Osteocyte (in vitro differentiated cells): ENCODE measurements at regions not wholly inside any gene's neighbourhood (a gene's known extent, or its start where the extent isn't known, plus 50 kb on each side); places are given as distances from the start of the nearest gene placed in this dataset.

Experiments
- DNase-seq: peaks from one replicate; pipeline ENCODE4 v3.0.0; 2021; ENCODE audit warnings: mixed read lengths; ENCODE audit not compliant: unreplicated experiment; ENCODE audit errors: extremely low spot score
- H3K27ac Mint-ChIP-seq: one replicate; pipeline ENCODE4 v1.8.0; 2021; ENCODE audit warnings: mild to moderate bottlenecking, mixed read lengths; ENCODE audit not compliant: unreplicated experiment
- H3K27me3 Mint-ChIP-seq: one replicate; pipeline ENCODE4 v1.8.0; 2021; ENCODE audit warnings: mixed read lengths; ENCODE audit not compliant: unreplicated experiment
- H3K36me3 Mint-ChIP-seq: one replicate; pipeline ENCODE4 v1.8.0; 2021; ENCODE audit warnings: mixed read lengths; ENCODE audit not compliant: unreplicated experiment
- H3K4me1 Mint-ChIP-seq: one replicate; pipeline ENCODE4 v1.8.0; 2021; ENCODE audit warnings: mixed read lengths; ENCODE audit not compliant: unreplicated experiment
- H3K4me3 Mint-ChIP-seq: one replicate; pipeline ENCODE4 v1.8.0; 2021; ENCODE audit warnings: mild to moderate bottlenecking, moderate library complexity, mixed read lengths; ENCODE audit not compliant: unreplicated experiment
- H3K9me3 Mint-ChIP-seq: one replicate; pipeline ENCODE4 v1.8.0; 2021; ENCODE audit warnings: mixed read lengths; ENCODE audit not compliant: unreplicated experiment
- CTCF ChIP-seq: fragments of 200-600 bp; sonication (generic); IDR thresholded peaks from 2 replicates; pipeline ENCODE4 v1.5.0; 2021; ENCODE audit warnings: antibody characterized with exemption, mild to moderate bottlenecking, moderate library complexity

- DNase-seq = no peak
- Mint-ChIP-seq H3K27ac (no peak overlapping the region), H3K36me3 (no peaks in the 10 kb centered on the region), H3K27me3 (no peaks in the 10 kb centered on the region), H3K4me3 (no peak overlapping the region), H3K4me1 (no peaks in the 10 kb centered on the region), H3K9me3 (no peaks in the 10 kb centered on the region)
- no peak for TF ChIP-seq CTCF
These were observed 981.2 kb downstream of the NSUN3 start for GRCh38 chr3:95044101-95044500.

- H3K27ac Mint-ChIP-seq = no peak overlapping the region
- DNase-seq = no peak
- no peak overlapping the region for H3K4me3 Mint-ChIP-seq
- H3K4me1 Mint-ChIP-seq = no peaks in the 10 kb centered on the region
- H3K27me3 Mint-ChIP-seq = no peaks in the 10 kb centered on the region
- H3K9me3 Mint-ChIP-seq = peaks cover 3% of the 10 kb centered on the region
- TF ChIP-seq CTCF = no peak
- no peaks in the 10 kb centered on the region for H3K36me3 Mint-ChIP-seq
These were observed 985.7 kb downstream of the NSUN3 start for GRCh38 chr3:95048564-95048963.

- Mint-ChIP-seq H3K27me3 (no peaks in the 10 kb centered on the region), H3K27ac (no peak overlapping the region)
- no peak for DNase-seq
These were observed 987.0 kb downstream of the NSUN3 start for GRCh38 chr3:95049841-95050240.

DNA sequence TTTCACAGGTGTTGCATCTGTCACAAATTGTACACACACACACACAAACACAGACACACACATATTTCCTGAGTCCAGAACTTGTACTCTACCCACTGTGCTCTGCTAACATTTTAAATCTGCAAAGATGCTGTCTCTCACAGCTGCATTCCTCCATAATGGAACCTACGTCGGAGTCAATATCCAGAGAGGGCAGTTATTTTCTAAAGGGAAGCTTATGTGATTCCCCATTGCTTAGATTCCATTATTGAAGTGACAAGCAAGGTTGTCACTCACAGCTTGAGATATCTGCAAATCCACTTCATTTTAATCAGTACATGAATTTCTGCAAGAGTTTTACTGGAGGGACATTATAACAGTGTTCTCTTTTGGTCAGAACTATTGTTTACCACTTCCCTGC, 992.4 kb downstream of the NSUN3 start:
- Mint-ChIP-seq H3K27ac (no peak overlapping the region), H3K27me3 (no peaks in the 10 kb centered on the region), H3K9me3 (peaks cover 6% of the 10 kb centered on the region), H3K36me3 (no peaks in the 10 kb centered on the region), H3K4me1 (no peaks in the 10 kb centered on the region), H3K4me3 (no peak overlapping the region)
- TF ChIP-seq CTCF = no peak
- DNase-seq = no peak

More at GRCh38 chr3:95049841-95050240, 987.0 kb downstream of the NSUN3 start:
- no peak for TF ChIP-seq CTCF
- Mint-ChIP-seq H3K4me3 (no peak overlapping the region), H3K9me3 (peaks cover 6% of the 10 kb centered on the region), H3K4me1 (no peaks in the 10 kb centered on the region), H3K36me3 (no peaks in the 10 kb centered on the region)

DNA sequence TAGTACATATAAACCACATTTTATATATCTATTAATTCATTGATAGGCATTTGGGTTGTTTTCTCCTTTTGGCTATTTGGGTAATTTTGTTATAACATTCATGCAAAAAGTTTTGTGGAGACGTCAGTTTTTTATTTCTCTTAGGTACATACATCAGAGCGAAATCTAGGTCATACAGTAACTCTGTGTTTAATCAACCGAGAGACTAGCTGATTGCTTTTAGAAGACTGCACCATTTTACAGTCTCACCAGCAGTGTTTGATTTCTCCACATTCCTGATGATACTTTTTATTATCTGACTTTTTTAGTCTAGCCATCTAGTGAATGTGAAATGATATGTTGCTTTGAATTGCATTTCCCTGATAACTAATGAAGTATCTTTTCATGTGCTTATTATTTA, 1019.3 kb downstream of the NSUN3 start:
- no peak overlapping the region for H3K4me3 Mint-ChIP-seq
- no peaks in the 10 kb centered on the region for H3K9me3 Mint-ChIP-seq
- peaks cover 5% of the 10 kb centered on the region for H3K27me3 Mint-ChIP-seq
- no peak overlapping the region for H3K27ac Mint-ChIP-seq
- no peak for TF ChIP-seq CTCF
- no peaks in the 10 kb centered on the region for H3K4me1 Mint-ChIP-seq
- no peaks in the 10 kb centered on the region for H3K36me3 Mint-ChIP-seq
- DNase-seq = no peak
